Right atrium auricular region (tissue), 2 donors: ENCODE measurements at regions not wholly inside any gene's neighbourhood (a gene's known extent, or its start where the extent isn't known, plus 50 kb on each side); places are given as distances from the start of the nearest gene placed in this dataset.

Experiments used
- DNase-seq: peaks from one replicate; pipeline ENCODE4 v3.0.0-alpha.2; 2019; ENCODE audit warnings: low spot score
- H3K27ac ChIP-seq, 2 donors: fragments of 200-600 bp; sonication (generic); 1 replicate in 1 of 2; 2 replicates in 1 of 2; pipeline ENCODE4 v1.5.1; 2016 to 2019
- H3K27me3 ChIP-seq, 2 donors: fragments of 200-600 bp; sonication (generic); one replicate each; pipeline versions ENCODE4 v1.5.1 to v1.6.0; 2017 to 2019
- H3K36me3 ChIP-seq: fragments of 200-600 bp; sonication (generic); one replicate; pipeline ENCODE4 v1.5.1; 2016
- H3K4me1 ChIP-seq, 2 donors: fragments of 200-600 bp; sonication (generic); one replicate each; pipeline versions ENCODE4 v1.5.1 to v1.6.0; 2017 to 2019
- H3K4me3 ChIP-seq, 2 donors: fragments of 200-600 bp; sonication (generic); 1 replicate in 1 of 2; 2 replicates in 1 of 2; pipeline ENCODE4 v1.5.1; 2017 to 2019; ENCODE audit warnings: mild to moderate bottlenecking in 1 of 2, moderate library complexity in 1 of 2
- H3K9me3 ChIP-seq, 2 donors: fragments of 200-600 bp; sonication (generic); one replicate each; pipeline ENCODE4 v1.5.1; 2019
- CTCF ChIP-seq, 2 donors: fragments of 200-600 bp; sonication (generic); IDR thresholded peaks; one replicate each; pipeline ENCODE4 v1.5.1; 2019; ENCODE audit warnings: antibody characterized with exemption in 2 of 2

- Histone ChIP-seq H3K9me3 (no peaks in the 10 kb centered on the region), H3K27me3 (no peaks in the 10 kb centered on the region), H3K36me3 (no peaks in the 10 kb centered on the region), H3K4me3 (no peak overlapping the region), H3K27ac (no peak overlapping the region), H3K4me1 (peaks cover 0 to 6% of the 10 kb centered on the region in 2 donors)
- TF ChIP-seq CTCF (IDR thresholded peaks at IDR 0.05), result no peak
- DNase-seq, result no peak
Measured at GRCh38 chr2:60281730-60282129, 271.7 kb downstream of the BCL11A start.

- Histone ChIP-seq H3K36me3 (no peaks in the 10 kb centered on the region), H3K27me3 (no peaks in the 10 kb centered on the region), H3K4me3 (no peak overlapping the region), H3K27ac (no peak overlapping the region), H3K9me3 (peaks cover 0 to 3% of the 10 kb centered on the region in 2 donors), H3K4me1 (peaks cover 0 to 6% of the 10 kb centered on the region in 2 donors)
- no peak for DNase-seq
- TF ChIP-seq CTCF (IDR thresholded peaks at IDR 0.05), result no peak
Measured at GRCh38 chr2:60280238-60280637, 273.2 kb downstream of the BCL11A start.

GRCh38 chr2:60278906-60279305 lies 274.5 kb downstream of the BCL11A start:
- TF ChIP-seq CTCF (IDR thresholded peaks at IDR 0.05), result no peak

GRCh38 chr2:60275958-60276357 lies 277.5 kb downstream of the BCL11A start:
- no peak overlapping the region for H3K27ac ChIP-seq
- TF ChIP-seq CTCF (IDR thresholded peaks at IDR 0.05), result no peak
- no peaks in the 10 kb centered on the region for H3K27me3 ChIP-seq
- DNase-seq, result no peak
- H3K9me3 ChIP-seq, result peaks cover 0 to 12% of the 10 kb centered on the region in 2 donors
- H3K4me1 ChIP-seq, result no peaks in the 10 kb centered on the region
- no peak overlapping the region for H3K4me3 ChIP-seq
- H3K36me3 ChIP-seq, result no peaks in the 10 kb centered on the region

More at GRCh38 chr2:60278906-60279305, 274.5 kb downstream of the BCL11A start:
- no peak for DNase-seq
- H3K4me3 ChIP-seq, result no peak overlapping the region
- no peaks in the 10 kb centered on the region for H3K36me3 ChIP-seq
- H3K9me3 ChIP-seq, result peaks cover 0 to 12% of the 10 kb centered on the region in 2 donors
- no peak overlapping the region for H3K27ac ChIP-seq
- H3K4me1 ChIP-seq, result peaks cover 0 to 6% of the 10 kb centered on the region in 2 donors
- H3K27me3 ChIP-seq, result no peaks in the 10 kb centered on the region

- Histone ChIP-seq H3K4me1 (no peaks in the 10 kb centered on the region), H3K27ac (no peak overlapping the region), H3K27me3 (no peaks in the 10 kb centered on the region)
Measured at GRCh38 chr2:60273836-60274235, 279.6 kb downstream of the BCL11A start.

More at GRCh38 chr2:60273836-60274235, 279.6 kb downstream of the BCL11A start:
- no peak for DNase-seq
- Histone ChIP-seq H3K36me3 (no peaks in the 10 kb centered on the region), H3K4me3 (no peak overlapping the region), H3K9me3 (peaks cover 0 to 12% of the 10 kb centered on the region in 2 donors)
- no peak for TF ChIP-seq CTCF (IDR thresholded peaks at IDR 0.05)
